SU-DHL-6 (cell line): ENCODE measurements at regions not wholly inside any gene's neighbourhood (a gene's known extent, or its start where the extent isn't known, plus 50 kb on each side); places are given as distances from the start of the nearest gene placed in this dataset.

ENCODE experiments used
- EZH2phosphoT487 ChIP-seq: fragments of 200-600 bp; sonication (generic), shearing (Covaris generic); conservative IDR thresholded peaks from 2 replicates; pipeline ENCODE4 v1.6.1; 2018; ENCODE audit warnings: mild to moderate bottlenecking, antibody characterized with exemption, low read length, moderate library complexity, mixed read lengths
- TF ChIP-seq, protein P1 (sequence below): fragments of 200-600 bp; sonication (generic); IDR thresholded peaks from one replicate; pipeline ENCODE4 v1.5.1; 2017; ENCODE audit warnings: antibody characterized with exemption, mild to moderate bottlenecking, low read length, moderate library complexity; ENCODE audit not compliant: insufficient read depth, poor library complexity, severe bottlenecking

DNA sequence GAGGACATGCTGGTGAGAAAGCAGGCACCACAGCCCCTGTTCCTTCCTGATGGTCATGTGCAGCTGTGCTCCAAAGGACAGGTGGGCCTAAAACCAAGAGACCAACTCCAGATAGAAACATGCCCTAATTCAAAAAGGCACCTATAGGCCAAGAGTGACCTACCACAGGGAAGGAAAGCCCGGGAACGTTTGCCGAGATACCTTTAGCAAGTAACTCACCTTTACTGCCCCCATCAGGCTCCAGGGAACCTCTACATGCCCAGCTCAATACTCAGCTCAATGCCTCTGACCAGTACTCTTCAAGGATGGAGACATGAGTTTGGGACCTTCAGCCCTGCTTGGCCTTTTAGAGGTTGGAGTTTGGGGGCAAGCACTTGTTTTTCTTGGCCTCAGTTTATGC lies 172.8 kb upstream of the FSTL4 start:
- TF ChIP-seq, protein P1, sequence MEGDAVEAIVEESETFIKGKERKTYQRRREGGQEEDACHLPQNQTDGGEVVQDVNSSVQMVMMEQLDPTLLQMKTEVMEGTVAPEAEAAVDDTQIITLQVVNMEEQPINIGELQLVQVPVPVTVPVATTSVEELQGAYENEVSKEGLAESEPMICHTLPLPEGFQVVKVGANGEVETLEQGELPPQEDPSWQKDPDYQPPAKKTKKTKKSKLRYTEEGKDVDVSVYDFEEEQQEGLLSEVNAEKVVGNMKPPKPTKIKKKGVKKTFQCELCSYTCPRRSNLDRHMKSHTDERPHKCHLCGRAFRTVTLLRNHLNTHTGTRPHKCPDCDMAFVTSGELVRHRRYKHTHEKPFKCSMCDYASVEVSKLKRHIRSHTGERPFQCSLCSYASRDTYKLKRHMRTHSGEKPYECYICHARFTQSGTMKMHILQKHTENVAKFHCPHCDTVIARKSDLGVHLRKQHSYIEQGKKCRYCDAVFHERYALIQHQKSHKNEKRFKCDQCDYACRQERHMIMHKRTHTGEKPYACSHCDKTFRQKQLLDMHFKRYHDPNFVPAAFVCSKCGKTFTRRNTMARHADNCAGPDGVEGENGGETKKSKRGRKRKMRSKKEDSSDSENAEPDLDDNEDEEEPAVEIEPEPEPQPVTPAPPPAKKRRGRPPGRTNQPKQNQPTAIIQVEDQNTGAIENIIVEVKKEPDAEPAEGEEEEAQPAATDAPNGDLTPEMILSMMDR, result no peak
- no peak for TF ChIP-seq EZH2phosphoT487
